HUES64 (cell line): ENCODE measurements at regions not wholly inside any gene's neighbourhood (a gene's known extent, or its start where the extent isn't known, plus 50 kb on each side); places are given as distances from the start of the nearest gene placed in this dataset.
"Not testable (repeated sequence)": the region's sequence is repeated elsewhere in the genome, so short reads cannot be mapped to it uniquely, and the experiment has no call there.

ENCODE experiments used
- H3K27ac ChIP-seq: 2 replicates; pipeline ENCODE4 v1.7.0; 2013; ENCODE audit warnings: low read depth, low read length, inconsistent platforms
- H3K27me3 ChIP-seq: 2 replicates; pipeline ENCODE4 v1.6.1; 2013; ENCODE audit warnings: mild to moderate bottlenecking, low read length; ENCODE audit not compliant: insufficient read depth
- H3K36me3 ChIP-seq: 2 replicates; pipeline ENCODE4 v1.6.1; 2013; ENCODE audit warnings: mild to moderate bottlenecking, low read length; ENCODE audit not compliant: insufficient read depth
- H3K4me1 ChIP-seq: 2 replicates; pipeline ENCODE4 v1.6.1; 2013; ENCODE audit warnings: mild to moderate bottlenecking, low read length, moderate library complexity; ENCODE audit not compliant: insufficient read depth
- H3K4me3 ChIP-seq: 2 replicates; pipeline ENCODE4 v1.5.1; 2013; ENCODE audit warnings: mild to moderate bottlenecking, low read length, moderate library complexity
- H3K9ac ChIP-seq: 2 replicates; pipeline ENCODE4 v1.6.1; 2013; ENCODE audit warnings: mild to moderate bottlenecking, low read depth, low read length
- H3K9me3 ChIP-seq: 2 replicates; pipeline ENCODE4 v1.6.1; 2013; ENCODE audit warnings: low read depth, low read length; ENCODE audit not compliant: insufficient read depth
- WGBS: fragments of 150-250, 120-280 bp; methylation state at CpG from one replicate; pipeline ENCODE4 v1.1.7; 2013; ENCODE audit warnings: missing lambda C conversion rate; 5-methylcytosine and 5-hydroxymethylcytosine counted together

GRCh38 chr10:81576336-81576735 is 298.7 kb upstream of the NRG3 start:
- Histone ChIP-seq H3K36me3 (no peaks in the 10 kb centered on the region), H3K9me3 (peaks cover 4% of the 10 kb centered on the region; the same call in 1 of the 2 replicates), H3K9ac (no peak overlapping the region), H3K27me3 (no peaks in the 10 kb centered on the region), H3K4me1 (no peaks in the 10 kb centered on the region), H3K27ac (no peak overlapping the region), H3K4me3 (no peak overlapping the region)
- 95% methylated on average over 2 of the region's 2 CpGs for WGBS

DNA sequence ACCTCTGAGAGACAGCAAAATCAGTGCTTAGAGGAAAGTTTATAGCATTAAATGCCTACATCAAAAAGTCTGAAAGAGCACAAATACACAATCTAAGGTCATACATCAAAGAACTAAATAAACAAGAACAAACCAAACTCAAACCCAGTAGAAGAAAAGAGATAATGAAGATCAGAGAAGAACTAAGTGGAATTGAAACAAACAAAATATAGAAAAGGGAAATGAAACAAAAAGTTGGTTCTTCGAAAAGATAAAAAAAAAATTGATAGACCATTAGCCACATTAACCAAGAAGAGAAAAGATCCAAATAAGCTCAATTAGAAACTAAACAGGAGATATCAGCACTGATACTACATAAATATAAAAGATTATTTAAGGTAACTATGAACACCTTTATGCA is 280.0 kb upstream of the NRG3 start:
- Histone ChIP-seq H3K27ac (no peak overlapping the region), H3K36me3 (no peaks in the 10 kb centered on the region), H3K4me1 (no peaks in the 10 kb centered on the region), H3K9ac (no peak overlapping the region), H3K27me3 (no peaks in the 10 kb centered on the region), H3K4me3 (no peak overlapping the region), H3K9me3 (peaks cover 9% of the 10 kb centered on the region; the same call in 1 of the 2 replicates)
- WGBS, result no CpG with 5 or more reads among the region's 1 CpG

- H3K4me3 ChIP-seq, result no peak overlapping the region
- 86% methylated on average over 1 of the region's 2 CpGs for WGBS
Measured at GRCh38 chr10:81600185-81600584, 274.8 kb upstream of the NRG3 start.

DNA sequence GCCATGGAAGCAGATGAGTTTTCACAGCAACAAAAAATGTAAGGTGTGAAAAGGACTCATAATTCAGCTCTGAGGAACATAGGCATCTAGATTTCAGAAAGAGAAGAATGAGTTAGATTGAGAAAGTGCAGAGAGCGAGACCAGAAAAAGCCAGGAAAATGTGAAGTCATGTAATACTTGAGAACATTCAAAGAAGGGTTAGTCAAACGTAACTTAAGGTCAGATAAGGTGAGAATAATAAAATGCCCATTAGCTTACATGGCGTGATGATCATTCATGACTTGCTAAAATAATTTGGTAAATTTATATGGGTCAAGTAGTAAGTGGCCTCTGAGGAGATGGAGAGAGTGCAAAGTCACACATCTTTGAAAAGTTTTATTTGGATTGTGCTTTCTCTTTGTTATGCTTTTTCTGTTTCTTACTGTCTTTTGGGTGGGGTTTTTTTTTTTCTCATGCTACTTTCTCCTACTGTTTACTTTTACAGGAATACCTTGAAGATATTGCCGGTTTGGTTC is 271.8 kb upstream of the NRG3 start:
- Histone ChIP-seq H3K27ac (no peak overlapping the region), H3K4me1 (no peaks in the 10 kb centered on the region), H3K9ac (no peak overlapping the region), H3K4me3 (no peak overlapping the region), H3K36me3 (no peaks in the 10 kb centered on the region), H3K27me3 (no peaks in the 10 kb centered on the region), H3K9me3 (no peaks in the 10 kb centered on the region)
- WGBS, result 81% methylated on average over 4 of the region's 4 CpGs

More at GRCh38 chr10:81600185-81600584, 274.8 kb upstream of the NRG3 start:
- H3K4me1 ChIP-seq, result no peaks in the 10 kb centered on the region
- no peak overlapping the region for H3K27ac ChIP-seq
- no peaks in the 10 kb centered on the region for H3K9me3 ChIP-seq
- H3K9ac ChIP-seq, result no peak overlapping the region
- H3K27me3 ChIP-seq, result no peaks in the 10 kb centered on the region
- H3K36me3 ChIP-seq, result no peaks in the 10 kb centered on the region

GRCh38 chr10:81644485-81644884 is 230.5 kb upstream of the NRG3 start:
- H3K36me3 ChIP-seq, H3K27ac ChIP-seq, H3K4me1 ChIP-seq, H3K4me3 ChIP-seq, H3K9ac ChIP-seq, H3K9me3 ChIP-seq, H3K27me3 ChIP-seq: not testable (repeated sequence)
- WGBS, result 90% methylated on average over 7 of the region's 7 CpGs

DNA sequence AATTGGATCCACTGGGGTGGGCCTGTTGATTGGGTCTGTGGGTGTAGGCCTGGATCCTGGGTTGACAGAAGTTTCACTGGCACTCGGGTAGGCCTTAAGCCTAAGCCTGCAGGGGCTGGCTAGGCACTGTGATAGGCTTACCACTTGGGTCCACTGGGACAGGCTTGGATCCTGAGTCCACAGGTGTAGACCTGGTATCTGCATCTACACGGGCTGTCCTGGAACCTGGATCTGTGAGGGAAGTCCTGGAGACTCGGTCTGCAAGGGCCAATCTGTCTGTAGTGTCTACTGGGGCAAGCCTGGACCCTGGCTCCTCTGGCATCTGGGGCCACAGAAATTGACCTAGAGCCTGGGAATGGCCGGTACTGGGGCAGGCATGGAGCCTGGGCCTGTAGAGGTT is 219.0 kb upstream of the NRG3 start:
- no peaks in the 10 kb centered on the region for H3K4me1 ChIP-seq
- no peaks in the 10 kb centered on the region for H3K36me3 ChIP-seq
- 94% methylated on average over 4 of the region's 4 CpGs for WGBS
- no peak overlapping the region for H3K4me3 ChIP-seq
- H3K9ac ChIP-seq, result no peak overlapping the region
- H3K27ac ChIP-seq, result no peak overlapping the region
- no peaks in the 10 kb centered on the region for H3K27me3 ChIP-seq
- H3K9me3 ChIP-seq, result 0 out of 2 replicates have a peak, but pooled peaks cover 3% of the 10 kb centered on the region

DNA sequence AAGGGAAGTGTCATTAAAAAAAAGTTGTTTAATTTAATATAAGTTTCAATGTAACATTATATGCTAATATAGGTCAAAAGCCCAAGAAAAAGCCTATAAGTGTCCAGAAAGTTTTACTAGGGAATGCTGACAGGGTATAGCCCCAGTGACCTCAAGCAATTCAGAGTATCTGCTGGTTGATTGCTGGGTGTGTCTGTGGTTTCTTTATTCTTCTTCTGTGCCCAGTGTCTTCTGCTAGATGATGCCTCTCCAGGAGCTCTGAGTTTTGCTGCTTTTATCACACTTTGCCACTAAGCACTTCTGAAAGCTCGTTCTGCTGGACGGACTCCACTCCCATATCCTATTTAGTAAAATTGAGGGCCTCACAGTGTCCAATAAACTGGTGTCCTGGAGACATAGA is 212.2 kb upstream of the NRG3 start:
- no peak overlapping the region for H3K9ac ChIP-seq
- WGBS, result 100% methylated on average over 2 of the region's 2 CpGs
- H3K4me3 ChIP-seq, result no peak overlapping the region
- no peaks in the 10 kb centered on the region for H3K27me3 ChIP-seq
- no peak overlapping the region for H3K27ac ChIP-seq
- no peaks in the 10 kb centered on the region for H3K36me3 ChIP-seq
- H3K4me1 ChIP-seq, result no peaks in the 10 kb centered on the region
- no peaks in the 10 kb centered on the region for H3K9me3 ChIP-seq

DNA sequence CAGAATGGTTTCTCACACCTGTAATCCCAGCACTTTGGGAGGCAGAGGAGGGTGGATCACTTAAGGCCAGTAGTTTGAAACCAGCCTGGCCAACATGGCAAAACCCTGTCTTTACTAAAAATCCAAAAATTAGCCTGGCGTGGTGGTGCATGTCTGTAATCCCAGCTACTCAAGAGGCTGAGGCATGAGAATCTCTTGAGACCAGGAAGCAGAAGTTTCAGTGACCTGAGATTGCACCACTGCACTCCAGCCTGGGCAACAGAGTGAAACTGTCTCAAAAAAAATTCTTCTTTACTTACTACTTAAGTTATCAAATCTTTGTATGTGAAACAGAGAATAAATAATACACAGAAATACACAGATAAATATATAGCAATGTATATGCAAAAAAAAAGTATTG is 210.2 kb upstream of the NRG3 start:
- peaks cover 10% of the 10 kb centered on the region for H3K9me3 ChIP-seq
- not testable (repeated sequence) for H3K27ac ChIP-seq, H3K9ac ChIP-seq, H3K4me3 ChIP-seq, H3K27me3 ChIP-seq, H3K36me3 ChIP-seq, H3K4me1 ChIP-seq
- 89% methylated on average over 1 of the region's 1 CpG for WGBS

- 91% methylated on average over 4 of the region's 4 CpGs for WGBS
- no peaks in the 10 kb centered on the region for H3K36me3 ChIP-seq
- H3K27me3 ChIP-seq, result no peaks in the 10 kb centered on the region
Measured at GRCh38 chr10:81674941-81675340, 200.1 kb upstream of the NRG3 start.

GRCh38 chr10:81679291-81679690 is 195.7 kb upstream of the NRG3 start:
- Histone ChIP-seq H3K9me3 (0 out of 2 replicates have a peak, but pooled peaks cover 4% of the 10 kb centered on the region), H3K4me1 (no peaks in the 10 kb centered on the region), H3K27ac (no peak overlapping the region), H3K4me3 (no peak overlapping the region), H3K27me3 (no peaks in the 10 kb centered on the region), H3K36me3 (no peaks in the 10 kb centered on the region), H3K9ac (no peak overlapping the region)
- WGBS, result 73% methylated on average over 1 of the region's 1 CpG

More at GRCh38 chr10:81674941-81675340, 200.1 kb upstream of the NRG3 start:
- no peaks in the 10 kb centered on the region for H3K4me1 ChIP-seq
- peaks cover 8% of the 10 kb centered on the region for H3K9me3 ChIP-seq
- H3K9ac ChIP-seq, result no peak overlapping the region
- H3K4me3 ChIP-seq, result no peak overlapping the region
- no peak overlapping the region for H3K27ac ChIP-seq

DNA sequence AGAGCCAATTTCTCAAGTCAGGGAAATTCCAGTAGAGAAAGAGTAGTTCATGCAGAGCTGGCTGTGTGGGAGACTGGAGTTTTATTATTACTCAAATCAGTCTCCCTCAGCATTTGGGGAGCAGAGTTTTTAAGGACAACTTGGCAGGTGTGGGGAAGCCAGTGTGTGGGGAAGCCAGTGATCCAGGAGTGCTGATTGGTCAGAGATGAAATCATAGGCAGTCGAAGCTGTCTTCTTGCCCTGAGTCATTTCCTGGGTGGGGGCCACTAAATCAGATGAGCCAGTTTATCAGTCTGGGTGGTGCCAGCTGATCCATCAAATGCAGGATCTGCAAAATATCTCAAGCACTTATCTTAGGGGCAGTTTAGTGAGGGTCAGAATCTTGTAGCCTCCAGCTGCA is 194.6 kb upstream of the NRG3 start:
- Histone ChIP-seq H3K27me3 (no peaks in the 10 kb centered on the region), H3K4me3 (no peak overlapping the region), H3K27ac (no peak overlapping the region), H3K9me3 (0 out of 2 replicates have a peak, but pooled peaks cover 4% of the 10 kb centered on the region), H3K36me3 (no peaks in the 10 kb centered on the region), H3K4me1 (no peaks in the 10 kb centered on the region), H3K9ac (no peak overlapping the region)
- WGBS, result 79% methylated on average over 1 of the region's 1 CpG

GRCh38 chr10:81688459-81688858 is 186.5 kb upstream of the NRG3 start:
- Histone ChIP-seq H3K4me1 (no peaks in the 10 kb centered on the region), H3K9ac (no peak overlapping the region), H3K9me3 (no peaks in the 10 kb centered on the region), H3K36me3 (no peaks in the 10 kb centered on the region), H3K4me3 (no peak overlapping the region), H3K27ac (no peak overlapping the region), H3K27me3 (no peaks in the 10 kb centered on the region)
- 100% methylated on average over 1 of the region's 1 CpG for WGBS
